SU-DHL-6 (cell line): ENCODE measurements at regions not wholly inside any gene's neighbourhood (a gene's known extent, or its start where the extent isn't known, plus 50 kb on each side); places are given as distances from the start of the nearest gene placed in this dataset.

Source experiments
- EZH2phosphoT487 ChIP-seq: fragments of 200-600 bp; sonication (generic), shearing (Covaris generic); conservative IDR thresholded peaks from 2 replicates; pipeline ENCODE4 v1.6.1; 2018; ENCODE audit warnings: mild to moderate bottlenecking, antibody characterized with exemption, low read length, moderate library complexity, mixed read lengths
- TF ChIP-seq, protein P1 (sequence below): fragments of 200-600 bp; sonication (generic); IDR thresholded peaks from one replicate; pipeline ENCODE4 v1.5.1; 2017; ENCODE audit warnings: antibody characterized with exemption, mild to moderate bottlenecking, low read length, moderate library complexity; ENCODE audit not compliant: insufficient read depth, poor library complexity, severe bottlenecking

DNA sequence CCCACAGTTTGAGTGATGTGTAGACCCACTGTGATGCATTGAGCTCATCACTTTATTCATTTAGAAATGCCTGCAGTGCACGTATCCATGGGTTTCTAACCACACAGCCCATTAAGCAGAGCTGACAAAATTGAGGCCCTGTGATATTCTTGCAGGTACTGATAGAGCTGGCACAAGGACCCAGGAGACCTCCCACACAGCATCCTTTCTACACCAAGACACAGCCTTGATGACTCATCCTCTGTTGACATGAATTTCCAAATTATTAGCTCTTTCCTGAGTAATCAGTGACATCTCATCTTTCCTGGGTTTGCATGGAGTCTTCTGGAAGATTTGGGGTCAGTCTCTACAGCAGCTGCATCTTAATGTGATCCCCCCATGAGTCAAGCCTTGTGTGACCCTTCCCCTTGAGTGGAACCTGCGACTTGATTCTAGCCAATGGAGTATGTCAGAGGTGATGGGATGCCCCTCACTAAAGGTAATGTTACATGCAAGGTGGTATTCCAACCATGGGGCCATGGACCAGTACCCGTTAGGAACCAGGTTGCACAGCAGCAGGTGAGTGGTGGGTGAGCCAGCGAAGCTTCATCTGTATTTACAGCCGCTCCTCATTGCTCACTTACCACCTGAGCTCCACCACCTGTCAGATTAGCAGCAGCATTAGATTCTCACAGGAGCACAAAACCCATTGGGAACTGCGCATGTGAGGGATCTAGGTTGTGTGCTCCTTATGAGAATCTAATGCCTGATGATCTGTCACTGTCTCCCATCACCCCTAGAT lies 181.1 kb upstream of the ARL4C start:
- TF ChIP-seq, protein P1, sequence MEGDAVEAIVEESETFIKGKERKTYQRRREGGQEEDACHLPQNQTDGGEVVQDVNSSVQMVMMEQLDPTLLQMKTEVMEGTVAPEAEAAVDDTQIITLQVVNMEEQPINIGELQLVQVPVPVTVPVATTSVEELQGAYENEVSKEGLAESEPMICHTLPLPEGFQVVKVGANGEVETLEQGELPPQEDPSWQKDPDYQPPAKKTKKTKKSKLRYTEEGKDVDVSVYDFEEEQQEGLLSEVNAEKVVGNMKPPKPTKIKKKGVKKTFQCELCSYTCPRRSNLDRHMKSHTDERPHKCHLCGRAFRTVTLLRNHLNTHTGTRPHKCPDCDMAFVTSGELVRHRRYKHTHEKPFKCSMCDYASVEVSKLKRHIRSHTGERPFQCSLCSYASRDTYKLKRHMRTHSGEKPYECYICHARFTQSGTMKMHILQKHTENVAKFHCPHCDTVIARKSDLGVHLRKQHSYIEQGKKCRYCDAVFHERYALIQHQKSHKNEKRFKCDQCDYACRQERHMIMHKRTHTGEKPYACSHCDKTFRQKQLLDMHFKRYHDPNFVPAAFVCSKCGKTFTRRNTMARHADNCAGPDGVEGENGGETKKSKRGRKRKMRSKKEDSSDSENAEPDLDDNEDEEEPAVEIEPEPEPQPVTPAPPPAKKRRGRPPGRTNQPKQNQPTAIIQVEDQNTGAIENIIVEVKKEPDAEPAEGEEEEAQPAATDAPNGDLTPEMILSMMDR = no peak
- TF ChIP-seq EZH2phosphoT487 = no peak
